ENCODE measurements at regions not wholly inside any gene's neighbourhood (a gene's known extent, or its start where the extent isn't known, plus 50 kb on each side); places are given as distances from the start of the nearest gene placed in this dataset.

- no peak; a peak in 1 of 4 replicates for TF ChIP-seq REST (IDR thresholded peaks at IDR 0.05; ENCODE audit: insufficient read depth in 1 of 2, low read depth in 2 of 2, low read length in 2 of 2)
- no peak for TF ChIP-seq SIN3A (IDR thresholded peaks at IDR 0.05; ENCODE audit: borderline replicate concordance, insufficient read depth, low read length)
- TF ChIP-seq POLR2AphosphoS5 (IDR thresholded peaks at IDR 0.05; ENCODE audit: low read depth, low read length), result no peak
Observed at GRCh38 chr1:234538930-234539649, 60.1 kb upstream of the TARBP1 start.

All from PFSK-1 (cell line).